AG09309 (cell line): ENCODE measurements at regions not wholly inside any gene's neighbourhood (a gene's known extent, or its start where the extent isn't known, plus 50 kb on each side); places are given as distances from the start of the nearest gene placed in this dataset.

Source experiments
- DNase-seq: peaks from one replicate; pipeline ENCODE4 v3.0.0-alpha.2; 2010; ENCODE audit warnings: low read depth
- H3K4me3 ChIP-seq: 2 replicates; pipeline ENCODE4 v1.5.1; 2011; ENCODE audit warnings: mild to moderate bottlenecking, low read depth, low read length, moderate library complexity; ENCODE audit not compliant: control insufficient read depth
- CTCF ChIP-seq: IDR thresholded peaks from 2 replicates; pipeline ENCODE4 v1.5.1; 2011; ENCODE audit warnings: mild to moderate bottlenecking, low read depth, low read length, inconsistent platforms; ENCODE audit not compliant: insufficient read depth, control insufficient read depth; ENCODE audit errors: missing control alignments

GRCh38 chr3:115420086-115420485 is 203.2 kb upstream of the GAP43 start:
- no peak overlapping the region for H3K4me3 ChIP-seq
- no peak for DNase-seq
- TF ChIP-seq CTCF, result no peak

- no peak overlapping the region for H3K4me3 ChIP-seq
- no peak for TF ChIP-seq CTCF
- no peak for DNase-seq
These were observed 200.1 kb upstream of the GAP43 start for GRCh38 chr3:115423170-115423569.

- DNase-seq, result no peak
- no peak for TF ChIP-seq CTCF
- H3K4me3 ChIP-seq, result no peak overlapping the region
These were observed 194.5 kb upstream of the GAP43 start for GRCh38 chr3:115428841-115429240.

DNA sequence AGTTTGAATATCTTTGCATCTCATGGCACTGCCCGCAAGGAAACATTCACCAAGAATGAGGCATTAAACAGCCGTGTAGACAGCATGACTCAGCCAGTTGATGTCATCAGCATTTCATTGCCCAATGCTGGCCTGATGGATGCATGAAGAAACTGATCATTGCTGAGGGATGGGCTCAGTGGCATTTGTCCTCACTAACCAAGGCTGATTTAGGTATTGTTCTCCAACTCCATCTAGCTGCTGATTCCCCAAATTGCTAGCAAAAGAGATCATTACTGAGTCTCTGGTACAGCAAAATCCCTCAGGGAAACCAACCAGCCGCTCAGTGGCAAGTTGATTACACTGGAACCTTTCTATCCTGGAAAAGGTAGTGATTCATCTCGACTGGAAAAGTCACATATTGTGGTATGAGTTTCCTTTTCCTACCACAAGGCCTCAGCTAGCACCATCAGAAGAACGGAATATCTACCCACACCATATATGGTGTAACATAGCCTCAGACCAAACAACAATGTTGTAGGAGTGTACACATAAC is 186.5 kb upstream of the GAP43 start:
- H3K4me3 ChIP-seq, result no peak overlapping the region
- peak; percentile 56 for TF ChIP-seq CTCF
- peak; percentile 95 for DNase-seq

DNA sequence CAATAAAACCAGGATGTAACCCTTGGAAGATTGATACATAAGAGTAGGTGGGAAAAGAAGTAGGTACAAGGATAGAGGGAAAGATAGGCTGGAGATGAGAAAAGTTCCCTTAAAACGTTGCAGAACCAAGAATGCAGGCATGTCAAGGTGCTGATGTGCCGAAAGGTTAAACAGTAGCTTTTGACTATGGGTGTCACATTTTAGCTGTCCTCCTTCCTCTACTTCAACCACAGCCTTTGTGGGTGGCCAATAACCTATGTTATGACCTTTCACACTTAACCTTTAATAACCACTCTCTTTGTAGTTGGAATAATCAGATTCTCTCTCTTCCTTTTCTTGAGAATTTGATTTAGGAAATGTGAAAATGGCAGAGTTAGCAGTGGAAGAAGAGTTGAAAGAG is 184.5 kb upstream of the GAP43 start:
- DNase-seq, result no peak
- TF ChIP-seq CTCF, result no peak
- H3K4me3 ChIP-seq, result no peak overlapping the region

DNA sequence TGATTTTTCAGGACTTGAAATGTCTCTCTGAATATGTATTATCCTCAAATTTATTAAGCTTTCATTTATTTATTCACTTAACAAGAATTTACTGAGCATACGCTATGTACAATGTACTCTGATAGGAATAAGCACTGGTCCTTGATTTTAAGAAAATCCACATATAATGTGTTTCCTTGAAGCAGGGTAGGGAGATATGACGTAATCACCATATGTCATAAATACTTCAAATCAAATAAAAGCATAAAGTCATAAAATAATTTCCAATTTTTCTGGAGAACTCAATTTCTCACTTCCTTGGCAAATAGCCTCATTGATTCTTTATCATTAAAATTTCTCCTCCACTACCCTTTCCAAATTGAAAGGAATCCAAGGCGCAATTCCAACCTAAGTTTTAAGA is 177.8 kb upstream of the GAP43 start:
- TF ChIP-seq CTCF, result no peak
- DNase-seq, result no peak
- no peak overlapping the region for H3K4me3 ChIP-seq

- peak; percentile 11 for DNase-seq
- H3K4me3 ChIP-seq, result no peak overlapping the region
- no peak for TF ChIP-seq CTCF
These were observed 174.5 kb upstream of the GAP43 start for GRCh38 chr3:115448851-115449250.
